K562 (cell line): ENCODE measurements at regions not wholly inside any gene's neighbourhood (a gene's known extent, or its start where the extent isn't known, plus 50 kb on each side); places are given as distances from the start of the nearest gene placed in this dataset.

ENCODE experiments used
- GTF2F1 ChIP-seq: IDR thresholded peaks from 2 replicates; pipeline ENCODE4 v1.6.1; 2011; ENCODE audit warnings: low read depth, low read length, improper control_type of control experiment
- HCFC1 ChIP-seq: IDR thresholded peaks from 2 replicates; pipeline ENCODE4 v1.6.1; 2012; ENCODE audit warnings: low read depth, low read length, improper control_type of control experiment
- HMGN3 ChIP-seq: IDR thresholded peaks from 2 replicates; pipeline ENCODE4 v1.6.1; 2011; ENCODE audit warnings: borderline replicate concordance, low read depth, mild to moderate bottlenecking, mixed read lengths, low read length; ENCODE audit not compliant: insufficient read length; ENCODE audit errors: extremely low read depth
- MED1 ChIP-seq: sonication (generic); formaldehyde crosslinking; IDR thresholded peaks from 2 replicates; pipeline ENCODE4 v1.8.1; 2023; ENCODE audit warnings: missing genetic modification reagents, borderline replicate concordance
- MEF2A ChIP-seq: IDR thresholded peaks from 2 replicates; pipeline ENCODE4 v1.6.1; 2011; ENCODE audit warnings: low read depth, mild to moderate bottlenecking, low read length, moderate library complexity; ENCODE audit not compliant: control insufficient read depth
- MTA3 ChIP-seq: fragments of 450-650 bp; formaldehyde crosslinking; IDR thresholded peaks from 2 replicates; pipeline ENCODE4 v1.6.1; 2017; ENCODE audit warnings: mild to moderate bottlenecking, borderline replicate concordance
- NFXL1 ChIP-seq: fragments of 450-650 bp; formaldehyde crosslinking; IDR thresholded peaks from 2 replicates; pipeline ENCODE4 v1.4.0; 2021; ENCODE audit warnings: mild to moderate bottlenecking
- NUFIP1 ChIP-seq: fragments of 450-650 bp; IDR thresholded peaks from 2 replicates; pipeline ENCODE4 v1.6.1; 2018; ENCODE audit not compliant: partially characterized antibody
- PHTF2 ChIP-seq: fragments of 250-450 bp; sonication (Bioruptor Pico); IDR thresholded peaks from 2 replicates; pipeline ENCODE4 v1.5.0; 2021; ENCODE audit warnings: mild to moderate bottlenecking
- RAD51 ChIP-seq: fragments of 450-650 bp; IDR thresholded peaks from 2 replicates; pipeline ENCODE4 v1.7.1; 2016; ENCODE audit warnings: low read depth, mild to moderate bottlenecking, borderline replicate concordance
- SMARCB1 ChIP-seq: IDR thresholded peaks from 2 replicates; pipeline ENCODE4 v1.6.1; 2011; ENCODE audit warnings: improper control_type of control experiment, low read depth; ENCODE audit not compliant: insufficient read length
- SP1 ChIP-seq: sonication (generic); formaldehyde crosslinking; IDR thresholded peaks from 2 replicates; pipeline ENCODE4 v1.8.1; 2022; ENCODE audit warnings: mild to moderate bottlenecking, missing genetic modification reagents
- TAF15 ChIP-seq: fragments of 200-400 bp; formaldehyde crosslinking; IDR thresholded peaks from 2 replicates; pipeline ENCODE4 v1.6.1; 2017; ENCODE audit warnings: mild to moderate bottlenecking, low read depth, low read length, moderate library complexity
- TCFL5 ChIP-seq: fragments of 250-450 bp; sonication (Bioruptor Pico); conservative IDR thresholded peaks from 2 replicates; pipeline ENCODE4 v1.6.1; 2021; ENCODE audit warnings: mild to moderate bottlenecking, moderate library complexity, matching md5 sums
- TSC22D4 ChIP-seq: fragments of 450-650 bp; IDR thresholded peaks from 2 replicates; pipeline ENCODE4 v1.6.1; 2016; ENCODE audit warnings: missing genetic modification characterization, missing biosample characterization, control low read depth
- ZEB2 ChIP-seq: fragments of 450-650 bp; IDR thresholded peaks from 2 replicates; pipeline ENCODE4 v1.6.1; 2016
- ZNF24 ChIP-seq: fragments of 450-650 bp; IDR thresholded peaks from 2 replicates; pipeline ENCODE4 v1.6.1; 2016
- ZNF707 ChIP-seq: fragments of 250-450 bp; sonication (Bioruptor Pico); conservative IDR thresholded peaks from 2 replicates; pipeline ENCODE4 v1.8.0; 2022; ENCODE audit warnings: inconsistent platforms, mild to moderate bottlenecking, moderate library complexity
- ZNF780A ChIP-seq: fragments of 250-450 bp; sonication (Bioruptor Pico); IDR thresholded peaks from 2 replicates; pipeline ENCODE4 v1.5.0; 2021; ENCODE audit warnings: mild to moderate bottlenecking
- ZNF830 ChIP-seq: fragments of 250-450 bp; sonication (Bioruptor Pico); IDR thresholded peaks from 2 replicates; pipeline ENCODE4 v1.5.0; 2021; ENCODE audit warnings: mild to moderate bottlenecking
- ZSCAN32 ChIP-seq: fragments of 450-650 bp; formaldehyde crosslinking; IDR thresholded peaks from 2 replicates; pipeline ENCODE4 v1.4.0; 2020; ENCODE audit warnings: mild to moderate bottlenecking, moderate library complexity
- TF ChIP-seq, protein P1 (sequence below): sonication (generic); IDR thresholded peaks from 2 replicates; pipeline ENCODE4 v1.6.1; 2016
- TF ChIP-seq, protein P2 (sequence below), 2 experiments: fragments of 450-650 bp; IDR thresholded peaks; 2 replicates each; pipeline ENCODE4 v1.6.1; 2016
- TF ChIP-seq, protein P3 (sequence below): sonication (generic); formaldehyde crosslinking; IDR thresholded peaks from 2 replicates; pipeline ENCODE4 v1.5.0; 2020; ENCODE audit warnings: missing genetic modification reagents
- TF ChIP-seq, protein P4 (sequence below): fragments of 450-650 bp; formaldehyde crosslinking; IDR thresholded peaks from 2 replicates; pipeline ENCODE4 v1.4.0; 2022; ENCODE audit warnings: mild to moderate bottlenecking, moderate library complexity

DNA sequence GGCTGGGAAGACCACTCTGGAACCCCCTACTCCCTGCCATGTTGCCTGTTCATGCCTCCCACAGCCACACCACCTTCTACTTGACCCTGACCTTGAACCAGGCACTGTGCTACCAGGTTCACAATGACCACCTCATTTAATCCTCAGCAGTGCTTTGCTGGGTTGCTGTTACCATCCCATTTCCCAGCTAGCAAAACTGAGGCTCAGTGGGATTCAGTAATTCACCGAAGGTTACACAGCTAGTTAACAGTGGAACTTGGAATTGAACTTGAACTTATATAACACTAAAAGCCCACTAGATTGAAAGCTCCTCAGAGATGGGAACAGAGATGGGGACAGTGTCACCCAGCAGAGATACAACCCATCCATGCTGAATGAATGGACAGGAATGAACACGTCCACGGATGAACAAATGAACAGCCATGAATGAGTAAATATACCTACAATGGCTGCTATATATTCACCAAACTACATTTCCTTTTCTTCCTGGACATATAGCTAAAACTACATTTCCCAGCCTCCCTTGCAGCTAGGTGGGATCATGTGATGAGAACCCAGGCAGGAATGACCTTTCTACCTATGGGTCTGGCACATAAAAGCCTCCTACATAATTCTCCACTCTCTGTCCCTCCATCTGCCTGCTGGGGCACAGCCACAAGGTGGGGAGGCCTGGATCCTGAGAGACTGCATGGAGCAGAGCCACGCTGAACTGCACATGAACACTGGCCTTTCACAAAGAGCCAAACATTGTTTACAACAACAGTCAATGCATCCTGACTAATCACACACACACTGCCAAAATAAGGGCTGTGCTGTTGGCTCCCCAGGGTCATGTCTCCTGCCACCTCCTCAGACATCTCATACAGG lies 94.8 kb downstream of the RMI2 start (continued):
- TF ChIP-seq, protein P1, sequence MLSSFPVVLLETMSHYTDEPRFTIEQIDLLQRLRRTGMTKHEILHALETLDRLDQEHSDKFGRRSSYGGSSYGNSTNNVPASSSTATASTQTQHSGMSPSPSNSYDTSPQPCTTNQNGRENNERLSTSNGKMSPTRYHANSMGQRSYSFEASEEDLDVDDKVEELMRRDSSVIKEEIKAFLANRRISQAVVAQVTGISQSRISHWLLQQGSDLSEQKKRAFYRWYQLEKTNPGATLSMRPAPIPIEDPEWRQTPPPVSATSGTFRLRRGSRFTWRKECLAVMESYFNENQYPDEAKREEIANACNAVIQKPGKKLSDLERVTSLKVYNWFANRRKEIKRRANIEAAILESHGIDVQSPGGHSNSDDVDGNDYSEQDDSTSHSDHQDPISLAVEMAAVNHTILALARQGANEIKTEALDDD = no peak
- TF ChIP-seq ZEB2 (no peak), TSC22D4 (tag) (no peak), RAD51 (peak; percentile 65; the same call in 1 of the 2 replicates), SP1 (CRISPR knock-in tag) (no peak), ZSCAN32 (CRISPR knock-in tag) (no peak), SMARCB1 (no peak), NUFIP1 (no peak), TAF15 (no peak), ZNF707 (no peak), PHTF2 (CRISPR knock-in tag) (no peak), ZNF24 (no peak), ZNF780A (no peak), HCFC1 (peak; percentile 80), GTF2F1 (no peak), MEF2A (no peak), HMGN3 (no peak), MED1 (no peak), NFXL1 (CRISPR knock-in tag) (no peak), ZNF830 (no peak), TCFL5 (CRISPR knock-in tag) (no peak), MTA3 (no peak)
- TF ChIP-seq, protein P2, sequence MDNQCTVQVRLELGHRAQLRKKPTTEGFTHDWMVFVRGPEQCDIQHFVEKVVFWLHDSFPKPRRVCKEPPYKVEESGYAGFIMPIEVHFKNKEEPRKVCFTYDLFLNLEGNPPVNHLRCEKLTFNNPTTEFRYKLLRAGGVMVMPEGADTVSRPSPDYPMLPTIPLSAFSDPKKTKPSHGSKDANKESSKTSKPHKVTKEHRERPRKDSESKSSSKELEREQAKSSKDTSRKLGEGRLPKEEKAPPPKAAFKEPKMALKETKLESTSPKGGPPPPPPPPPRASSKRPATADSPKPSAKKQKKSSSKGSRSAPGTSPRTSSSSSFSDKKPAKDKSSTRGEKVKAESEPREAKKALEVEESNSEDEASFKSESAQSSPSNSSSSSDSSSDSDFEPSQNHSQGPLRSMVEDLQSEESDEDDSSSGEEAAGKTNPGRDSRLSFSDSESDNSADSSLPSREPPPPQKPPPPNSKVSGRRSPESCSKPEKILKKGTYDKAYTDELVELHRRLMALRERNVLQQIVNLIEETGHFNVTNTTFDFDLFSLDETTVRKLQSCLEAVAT (IDR thresholded peaks at IDR 0.05) = no peak
- TF ChIP-seq, protein P3, sequence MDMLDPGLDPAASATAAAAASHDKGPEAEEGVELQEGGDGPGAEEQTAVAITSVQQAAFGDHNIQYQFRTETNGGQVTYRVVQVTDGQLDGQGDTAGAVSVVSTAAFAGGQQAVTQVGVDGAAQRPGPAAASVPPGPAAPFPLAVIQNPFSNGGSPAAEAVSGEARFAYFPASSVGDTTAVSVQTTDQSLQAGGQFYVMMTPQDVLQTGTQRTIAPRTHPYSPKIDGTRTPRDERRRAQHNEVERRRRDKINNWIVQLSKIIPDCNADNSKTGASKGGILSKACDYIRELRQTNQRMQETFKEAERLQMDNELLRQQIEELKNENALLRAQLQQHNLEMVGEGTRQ (CRISPR knock-in tag) = peak; percentile 76
- TF ChIP-seq, protein P4, sequence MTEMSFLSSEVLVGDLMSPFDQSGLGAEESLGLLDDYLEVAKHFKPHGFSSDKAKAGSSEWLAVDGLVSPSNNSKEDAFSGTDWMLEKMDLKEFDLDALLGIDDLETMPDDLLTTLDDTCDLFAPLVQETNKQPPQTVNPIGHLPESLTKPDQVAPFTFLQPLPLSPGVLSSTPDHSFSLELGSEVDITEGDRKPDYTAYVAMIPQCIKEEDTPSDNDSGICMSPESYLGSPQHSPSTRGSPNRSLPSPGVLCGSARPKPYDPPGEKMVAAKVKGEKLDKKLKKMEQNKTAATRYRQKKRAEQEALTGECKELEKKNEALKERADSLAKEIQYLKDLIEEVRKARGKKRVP = no peak
